SIG-M5 (cell line): ENCODE measurements at regions not wholly inside any gene's neighbourhood (a gene's known extent, or its start where the extent isn't known, plus 50 kb on each side); places are given as distances from the start of the nearest gene placed in this dataset.
"Not testable (repeated sequence)": the region's sequence is repeated elsewhere in the genome, so short reads cannot be mapped to it uniquely, and the experiment has no call there.

ENCODE experiments used
- DNase-seq: peaks from one replicate; lab custom pipeline; 2025; lab: John Stamatoyannopoulos, UW

GRCh38 chr6:134425917-134426316 is 108.0 kb upstream of the SGK1 start:
- DNase-seq, result not testable (repeated sequence)

- no peak for DNase-seq
Measured at GRCh38 chr6:134425513-134425912, 107.6 kb upstream of the SGK1 start.

- DNase-seq, result no peak
Measured at GRCh38 chr6:134424798-134425170, 106.9 kb upstream of the SGK1 start.

- DNase-seq, result no peak
Measured at GRCh38 chr6:134424165-134424797, 106.4 kb upstream of the SGK1 start.

GRCh38 chr6:134422426-134423231 is 104.7 kb upstream of the SGK1 start:
- no peak for DNase-seq

GRCh38 chr6:134421501-134421900 is 103.6 kb upstream of the SGK1 start:
- DNase-seq, result no peak

GRCh38 chr6:134420614-134421181 is 102.8 kb upstream of the SGK1 start:
- DNase-seq, result no peak

GRCh38 chr6:134419716-134420115 is 101.8 kb upstream of the SGK1 start:
- no peak for DNase-seq

- DNase-seq, result no peak
Measured at GRCh38 chr6:134416418-134417154, 98.7 kb upstream of the SGK1 start.

GRCh38 chr6:134415656-134416055 is 97.7 kb upstream of the SGK1 start:
- no peak for DNase-seq

- DNase-seq, result no peak
Measured at GRCh38 chr6:134415194-134415593, 97.3 kb upstream of the SGK1 start.

GRCh38 chr6:134414793-134415192 is 96.9 kb upstream of the SGK1 start:
- DNase-seq, result no peak

- DNase-seq, result peak; percentile 81
Measured at GRCh38 chr6:134413241-134413643, 95.3 kb upstream of the SGK1 start.

- DNase-seq, result no peak
Measured at GRCh38 chr6:134410541-134410940, 92.6 kb upstream of the SGK1 start.

GRCh38 chr6:134407791-134408190 is 89.9 kb upstream of the SGK1 start:
- DNase-seq, result no peak

GRCh38 chr6:134406311-134406710 is 88.4 kb upstream of the SGK1 start:
- DNase-seq, result no peak

- DNase-seq, result no peak
Measured at GRCh38 chr6:134405386-134406087, 87.6 kb upstream of the SGK1 start.

GRCh38 chr6:134403312-134403711 is 85.4 kb upstream of the SGK1 start:
- not testable (repeated sequence) for DNase-seq

- DNase-seq, result no peak
Measured at GRCh38 chr6:134402372-134402984, 84.6 kb upstream of the SGK1 start.

- no peak for DNase-seq
Measured at GRCh38 chr6:134400941-134401340, 83.0 kb upstream of the SGK1 start.

GRCh38 chr6:134398453-134398852 is 80.5 kb upstream of the SGK1 start:
- no peak for DNase-seq

GRCh38 chr6:134397676-134398075 is 79.8 kb upstream of the SGK1 start:
- no peak for DNase-seq
